LNCaP clone FGC (cell line): ENCODE measurements at regions not wholly inside any gene's neighbourhood (a gene's known extent, or its start where the extent isn't known, plus 50 kb on each side); places are given as distances from the start of the nearest gene placed in this dataset.

Experiments
- DNase-seq: peaks from one replicate; pipeline ENCODE4 v3.0.0-alpha.2; 2011; ENCODE audit warnings: low read depth
- H3K4me3 ChIP-seq: 2 replicates; pipeline ENCODE4 v1.5.1; 2011; ENCODE audit warnings: mild to moderate bottlenecking, low read depth, low read length, control low read depth
- TF ChIP-seq, protein P1 (sequence below): IDR thresholded peaks from 2 replicates; pipeline ENCODE4 v1.5.1; 2012; ENCODE audit warnings: mild to moderate bottlenecking; ENCODE audit not compliant: control insufficient read depth, insufficient read depth; ENCODE audit errors: extremely low read depth

DNA sequence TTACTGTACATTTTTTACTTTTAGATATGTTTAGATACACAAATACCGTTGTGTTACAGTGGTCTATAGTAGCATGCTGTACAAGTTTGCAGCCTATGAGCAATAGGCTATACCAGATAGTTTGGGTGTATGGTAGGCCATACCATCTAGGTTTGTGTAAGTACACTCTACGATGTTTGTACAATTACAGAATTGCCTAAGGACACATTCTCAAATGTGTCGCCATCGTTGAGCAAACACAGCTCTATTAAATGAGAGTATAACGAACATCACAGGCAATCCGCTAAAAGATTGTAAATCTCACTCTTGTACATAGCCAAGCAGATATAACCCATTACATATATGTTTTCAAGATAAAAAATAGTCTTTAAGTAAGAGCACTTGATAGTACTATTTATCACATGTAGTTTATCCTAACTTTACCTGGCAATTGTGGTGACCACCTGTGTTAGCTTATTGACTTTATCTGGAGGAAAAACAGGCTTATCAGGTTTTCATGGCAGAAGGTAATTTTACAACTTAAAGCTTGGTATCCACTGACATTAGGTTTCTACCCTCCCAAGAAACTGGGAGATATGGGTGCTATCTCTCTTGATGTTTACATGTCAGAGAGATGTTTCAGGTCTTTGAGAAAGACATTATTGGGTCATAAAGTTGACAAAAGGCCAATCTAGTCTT is 898.7 kb downstream of the NSUN3 start:
- DNase-seq, result peak; percentile 40
- TF ChIP-seq, protein P1, sequence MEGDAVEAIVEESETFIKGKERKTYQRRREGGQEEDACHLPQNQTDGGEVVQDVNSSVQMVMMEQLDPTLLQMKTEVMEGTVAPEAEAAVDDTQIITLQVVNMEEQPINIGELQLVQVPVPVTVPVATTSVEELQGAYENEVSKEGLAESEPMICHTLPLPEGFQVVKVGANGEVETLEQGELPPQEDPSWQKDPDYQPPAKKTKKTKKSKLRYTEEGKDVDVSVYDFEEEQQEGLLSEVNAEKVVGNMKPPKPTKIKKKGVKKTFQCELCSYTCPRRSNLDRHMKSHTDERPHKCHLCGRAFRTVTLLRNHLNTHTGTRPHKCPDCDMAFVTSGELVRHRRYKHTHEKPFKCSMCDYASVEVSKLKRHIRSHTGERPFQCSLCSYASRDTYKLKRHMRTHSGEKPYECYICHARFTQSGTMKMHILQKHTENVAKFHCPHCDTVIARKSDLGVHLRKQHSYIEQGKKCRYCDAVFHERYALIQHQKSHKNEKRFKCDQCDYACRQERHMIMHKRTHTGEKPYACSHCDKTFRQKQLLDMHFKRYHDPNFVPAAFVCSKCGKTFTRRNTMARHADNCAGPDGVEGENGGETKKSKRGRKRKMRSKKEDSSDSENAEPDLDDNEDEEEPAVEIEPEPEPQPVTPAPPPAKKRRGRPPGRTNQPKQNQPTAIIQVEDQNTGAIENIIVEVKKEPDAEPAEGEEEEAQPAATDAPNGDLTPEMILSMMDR, result no peak
- H3K4me3 ChIP-seq, result no peak overlapping the region

DNA sequence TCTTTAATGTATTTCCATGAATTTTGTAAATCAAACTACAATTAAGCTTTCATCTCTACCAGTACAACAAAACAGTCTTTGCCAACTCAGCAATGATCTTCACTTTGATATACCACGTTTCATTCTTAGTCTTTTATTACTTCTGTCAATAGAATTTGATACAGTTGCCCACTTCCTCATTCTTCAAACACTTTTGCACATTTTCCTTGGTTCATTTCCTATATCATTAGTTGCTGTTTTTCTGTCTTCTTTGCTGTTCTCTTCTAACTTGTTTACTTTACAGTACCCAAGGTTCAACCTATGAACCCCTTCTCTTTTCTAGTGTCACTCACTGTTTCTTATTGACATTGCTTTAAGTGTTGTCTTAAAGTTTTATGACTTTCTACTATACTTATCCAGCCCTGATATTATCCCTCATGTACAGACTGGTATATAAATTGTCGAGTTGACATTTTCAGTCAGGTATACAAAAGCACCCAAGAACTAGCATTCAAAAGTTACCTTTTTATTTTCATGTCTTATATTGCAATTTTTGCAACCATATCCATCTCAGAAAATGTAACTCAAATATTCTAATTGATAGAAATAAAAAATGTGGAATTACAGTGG is 903.1 kb downstream of the NSUN3 start:
- no peak overlapping the region for H3K4me3 ChIP-seq
- no peak for DNase-seq
- TF ChIP-seq, protein P1, result no peak

DNA sequence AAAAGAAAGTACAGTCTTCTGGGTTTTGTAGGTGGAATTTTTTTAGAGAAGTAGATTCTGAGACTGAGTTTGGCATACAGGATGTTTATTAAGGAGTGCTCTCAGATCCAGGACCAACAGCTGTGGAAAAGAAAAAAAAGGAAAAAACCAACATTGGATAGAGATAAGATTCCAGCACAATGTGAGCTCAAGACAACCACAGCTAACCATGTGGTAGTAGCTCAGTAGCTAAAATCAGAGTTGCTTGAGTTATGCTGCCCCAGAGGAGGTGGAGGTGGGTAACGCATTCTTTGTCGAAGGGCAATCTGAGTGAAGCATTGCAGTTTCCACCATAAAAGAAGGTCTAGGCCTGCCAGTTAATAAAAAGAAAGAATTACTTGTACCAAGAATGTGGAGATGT is 904.3 kb downstream of the NSUN3 start:
- DNase-seq, result no peak
- H3K4me3 ChIP-seq, result no peak overlapping the region
- TF ChIP-seq, protein P1, result no peak

GRCh38 chr3:94968519-94968918 is 905.7 kb downstream of the NSUN3 start:
- TF ChIP-seq, protein P1, result no peak
- DNase-seq, result no peak

DNA sequence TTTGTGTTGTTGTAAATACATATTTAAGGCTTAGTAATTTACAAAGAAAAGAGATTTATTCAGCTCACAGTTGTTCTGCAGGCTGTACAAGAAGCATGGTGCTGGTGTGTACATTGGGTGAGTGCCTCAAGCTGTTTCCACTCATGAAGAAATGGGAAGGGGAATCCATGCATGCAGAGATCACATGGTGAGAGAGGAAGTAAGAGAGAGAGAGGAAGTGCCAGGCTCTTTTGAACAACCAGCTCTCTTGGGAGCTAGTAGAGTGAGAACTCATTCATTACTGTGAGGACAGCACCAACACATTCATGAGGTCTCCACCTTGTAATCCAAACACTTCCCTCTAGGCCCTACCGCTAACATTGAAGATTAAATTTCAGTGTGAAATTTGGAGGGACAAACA is 909.2 kb downstream of the NSUN3 start:
- no peak for DNase-seq
- TF ChIP-seq, protein P1, result no peak
- H3K4me3 ChIP-seq, result no peak overlapping the region

More at GRCh38 chr3:94968519-94968918, 905.7 kb downstream of the NSUN3 start:
- no peak overlapping the region for H3K4me3 ChIP-seq

DNA sequence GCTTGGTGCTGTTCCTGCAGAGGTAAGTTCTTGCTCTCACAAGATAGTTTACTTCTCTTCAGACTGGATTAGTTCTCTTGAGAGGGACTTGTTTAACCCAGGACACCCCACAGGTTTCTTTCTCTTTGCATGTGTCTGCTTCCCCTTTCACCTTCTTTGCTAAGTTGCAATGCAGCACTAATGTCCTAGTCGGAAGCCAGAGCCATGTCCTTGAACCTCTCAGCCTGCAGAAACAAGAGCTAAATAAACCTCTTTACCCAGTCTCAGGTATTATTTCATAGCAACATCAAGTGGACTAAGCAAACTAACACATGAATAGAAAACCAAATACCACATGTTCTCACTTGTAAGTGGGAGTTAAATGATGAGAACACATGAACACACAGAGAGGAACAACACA is 915.2 kb downstream of the NSUN3 start:
- TF ChIP-seq, protein P1, result no peak
- H3K4me3 ChIP-seq, result no peak overlapping the region
- no peak for DNase-seq

DNA sequence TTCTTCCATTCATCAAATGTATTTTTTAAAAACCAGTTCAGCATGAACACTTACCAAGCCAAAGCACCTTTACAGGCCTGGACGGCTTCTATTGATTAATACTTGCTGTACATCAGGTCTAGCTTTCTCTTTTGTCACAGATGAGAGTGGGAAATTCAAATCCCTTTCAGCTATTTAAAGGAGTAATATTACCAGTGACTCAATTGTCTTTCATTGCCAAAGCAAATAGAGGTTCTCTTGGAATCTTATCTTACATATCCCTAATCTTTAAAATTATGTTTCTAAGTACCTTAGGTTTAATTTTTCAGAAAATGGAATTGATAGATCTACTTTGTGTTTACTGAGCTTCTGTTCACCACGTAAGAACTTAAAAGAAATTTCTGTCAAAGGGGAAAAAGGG is 922.9 kb downstream of the NSUN3 start:
- no peak for DNase-seq
- TF ChIP-seq, protein P1, result no peak
- H3K4me3 ChIP-seq, result no peak overlapping the region
